Brain microvascular endothelial cell (primary cell): ENCODE measurements at regions not wholly inside any gene's neighbourhood (a gene's known extent, or its start where the extent isn't known, plus 50 kb on each side); places are given as distances from the start of the nearest gene placed in this dataset.
A peak's percentile ranks its signal among the peaks of the same experiment; 100 is the strongest.

Experiments
- DNase-seq: peaks from one replicate; pipeline ENCODE4 v3.0.0-alpha.2; 2020
- H3K27ac ChIP-seq: fragments of 250-450 bp; sonication (Bioruptor Pico); 2 replicates; pipeline ENCODE4 v1.5.1; 2020; ENCODE audit warnings: mild to moderate bottlenecking, moderate library complexity
- H3K27me3 ChIP-seq: fragments of 250-450 bp; sonication (Bioruptor Pico); replicated peaks from 2 replicates; pipeline ENCODE4 v1.5.1; 2020; ENCODE audit warnings: mild to moderate bottlenecking
- H3K36me3 ChIP-seq: fragments of 250-450 bp; sonication (Bioruptor Pico); replicated peaks from 2 replicates; pipeline ENCODE4 v1.5.1; 2020; ENCODE audit warnings: mild to moderate bottlenecking
- H3K4me3 ChIP-seq: 2 replicates; pipeline ENCODE4 v1.5.1; 2011; ENCODE audit warnings: low read depth, mild to moderate bottlenecking, control low read depth, low read length, moderate library complexity
- CTCF ChIP-seq: IDR thresholded peaks from 2 replicates; pipeline ENCODE4 v1.5.1; 2011; ENCODE audit warnings: low read depth, mild to moderate bottlenecking, moderate library complexity, low read length, control low read depth, inconsistent platforms; ENCODE audit errors: missing control alignments
- in situ Hi-C: cut with HindIII; loops from 2 replicates; pipeline ENCODE4 v1.10.0; 2017; ENCODE audit warnings: low sequenced_read_pairs, low pct_ligation_motif_present

- H3K4me3 ChIP-seq, result no peak overlapping the region
- no peak for TF ChIP-seq CTCF
- H3K27me3 ChIP-seq, result no peaks in the 10 kb centered on the region
- peak overlapping the region; percentile 84 for H3K27ac ChIP-seq
- DNase-seq, result peak; percentile 87
- no peaks in the 10 kb centered on the region for H3K36me3 ChIP-seq
- in situ Hi-C loops, result no loop called here
Measured at GRCh38 chr11:88398372-88398771, 60.8 kb upstream of the CTSC start.

- no peak overlapping the region for H3K27ac ChIP-seq
- no peak overlapping the region for H3K4me3 ChIP-seq
- DNase-seq, result no peak
- in situ Hi-C loops, result no loop called here
- no peak for TF ChIP-seq CTCF
- H3K27me3 ChIP-seq, result no peaks in the 10 kb centered on the region
- no peaks in the 10 kb centered on the region for H3K36me3 ChIP-seq
Measured at GRCh38 chr11:88390254-88390653, 52.7 kb upstream of the CTSC start.

- H3K36me3 ChIP-seq, result no peaks in the 10 kb centered on the region
- no peak overlapping the region for H3K27ac ChIP-seq
- TF ChIP-seq CTCF, result no peak
- in situ Hi-C loops, result no loop called here
- no peak for DNase-seq
- no peaks in the 10 kb centered on the region for H3K27me3 ChIP-seq
- no peak overlapping the region for H3K4me3 ChIP-seq
Measured at GRCh38 chr11:88387957-88388356, 50.4 kb upstream of the CTSC start.
